ENCODE measurements at regions not wholly inside any gene's neighbourhood (a gene's known extent, or its start where the extent isn't known, plus 50 kb on each side); places are given as distances from the start of the nearest gene placed in this dataset.
"Not testable (repeated sequence)": the region's sequence is repeated elsewhere in the genome, so short reads cannot be mapped to it uniquely, and the experiment has no call there.

DNA sequence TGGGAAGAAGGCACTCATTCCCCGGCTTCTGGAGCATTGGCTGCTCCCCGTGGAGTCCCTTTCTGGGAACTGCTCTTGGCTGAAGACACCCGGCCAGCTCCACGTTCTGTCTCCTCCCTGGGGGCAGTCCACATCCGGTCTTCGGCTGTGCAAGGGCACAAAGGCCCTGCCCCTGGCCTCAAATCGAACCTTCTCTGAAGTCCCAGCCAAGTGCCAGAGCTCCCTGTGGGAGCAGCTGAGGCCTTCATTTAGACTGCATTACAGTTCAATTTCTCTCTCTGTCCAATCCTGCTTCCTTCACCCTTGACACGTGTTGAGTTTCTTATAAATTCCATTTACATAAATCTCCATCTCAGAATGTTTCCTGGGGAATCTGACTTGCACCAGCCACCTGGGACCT, 132.9 kb upstream of the POU3F1 start:
- no peak for DNase-seq (ENCODE audit: low spot score)

DNA sequence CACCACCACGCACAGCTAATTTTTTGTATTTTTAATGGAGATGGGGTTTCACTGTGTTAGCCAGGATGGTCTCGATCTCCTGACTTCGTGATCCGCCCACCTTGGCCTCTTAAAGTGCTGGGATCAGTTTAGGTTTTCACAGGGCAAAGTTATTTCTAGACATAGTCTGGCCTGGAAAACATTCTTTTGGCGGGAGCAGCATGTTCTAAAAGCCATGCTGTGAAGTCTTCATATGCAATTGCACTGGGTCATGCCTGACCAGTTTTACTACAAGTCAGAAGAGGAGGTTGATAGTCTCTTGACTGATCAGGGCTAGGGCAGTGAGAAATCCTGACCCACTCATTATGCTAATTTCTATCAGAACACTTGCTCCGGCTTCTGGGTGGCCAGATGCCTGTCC, 131.6 kb upstream of the POU3F1 start:
- no peak for DNase-seq (ENCODE audit: low spot score)

DNA sequence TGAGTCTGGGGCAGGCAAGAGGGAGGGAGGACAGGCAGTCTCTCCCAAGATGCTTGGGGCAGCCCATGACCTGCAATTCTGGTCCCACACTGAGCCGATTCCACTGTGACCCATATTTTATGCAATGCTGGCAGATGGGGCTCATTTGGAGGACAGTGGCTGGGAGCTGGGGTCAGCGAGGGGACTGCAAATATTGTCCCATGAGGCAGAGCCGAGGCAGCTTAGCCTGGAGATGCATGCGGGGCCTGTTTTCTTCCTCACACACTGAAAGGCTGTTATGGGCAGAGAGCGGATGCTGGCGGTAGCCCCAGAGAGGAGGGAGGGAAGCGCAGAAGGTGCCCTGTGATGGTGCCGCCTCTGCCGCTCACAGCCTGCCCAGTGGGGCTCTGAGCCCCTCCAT, 128.5 kb upstream of the POU3F1 start:
- no peak for DNase-seq (ENCODE audit: low spot score)

DNA sequence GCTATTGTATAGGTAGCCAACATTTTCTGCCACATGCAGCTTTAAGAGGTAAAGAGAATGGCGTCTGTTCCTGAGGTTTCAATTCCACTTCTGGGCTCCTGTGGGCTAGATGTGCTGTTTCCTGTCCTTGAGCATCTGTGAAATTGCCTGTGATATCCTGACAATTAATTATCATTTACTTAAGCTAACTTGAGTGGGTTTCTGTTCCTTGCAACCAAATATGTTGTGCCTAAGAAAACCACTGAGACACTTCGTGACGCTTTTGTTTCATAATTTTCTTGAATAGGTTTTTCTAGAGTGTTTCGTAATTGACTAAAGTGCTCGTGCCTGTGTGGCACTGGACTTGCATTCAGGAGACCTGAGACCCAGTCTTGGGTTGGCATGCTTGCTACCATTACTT, 127.3 kb upstream of the POU3F1 start:
- DNase-seq (ENCODE audit: low spot score) = no peak

DNA sequence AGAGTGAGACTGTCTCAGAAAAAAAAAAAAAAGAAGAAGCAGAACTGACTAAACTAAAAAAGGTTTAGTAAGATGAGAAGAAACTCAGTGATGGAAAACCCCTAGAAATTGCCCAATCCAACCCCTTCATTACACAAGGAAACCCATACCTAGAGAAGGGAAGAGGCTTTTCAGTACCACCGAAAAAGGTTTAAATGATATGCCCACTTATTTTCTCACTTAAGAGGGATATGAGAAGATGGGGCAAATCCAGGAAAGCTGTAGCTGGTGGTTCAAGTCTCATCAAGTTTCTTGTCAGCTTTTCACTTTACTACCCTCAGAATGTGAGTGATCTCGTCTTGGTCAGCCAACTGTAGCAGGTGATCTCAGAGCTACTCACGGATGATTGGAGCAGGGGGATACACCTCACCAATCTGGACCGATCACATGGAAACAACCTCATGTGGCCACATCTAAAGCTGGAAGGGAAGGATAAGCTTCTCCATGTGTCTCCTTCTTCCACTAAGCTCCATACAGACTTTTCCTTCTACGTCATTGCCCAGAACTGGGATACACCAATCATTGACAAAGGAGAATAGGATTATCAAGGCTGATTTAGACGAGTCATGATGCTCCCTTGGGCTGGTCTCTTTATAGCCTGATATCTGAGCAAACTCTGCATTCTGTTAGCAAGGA, 126.7 kb upstream of the POU3F1 start:
- DNase-seq (ENCODE audit: low spot score) = no peak

DNA sequence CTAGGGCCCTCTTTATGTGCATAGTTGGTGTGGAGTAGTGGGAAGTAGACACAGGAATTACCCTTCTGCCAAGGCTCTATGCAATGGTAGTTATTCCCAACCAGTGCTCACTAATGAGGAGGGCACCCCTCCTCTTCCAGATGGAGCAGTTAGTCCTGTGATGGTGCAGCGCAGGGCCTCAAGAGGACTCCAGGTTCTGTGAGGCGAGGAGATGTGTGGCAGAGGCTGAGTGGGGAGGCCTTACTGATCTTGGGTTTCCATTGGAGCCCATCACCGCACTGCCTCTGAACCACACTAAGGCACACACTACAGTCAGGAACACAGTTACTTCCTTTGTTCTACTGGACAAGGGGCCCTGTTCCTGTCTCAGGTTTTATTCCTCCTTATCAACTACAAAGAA, 122.5 kb upstream of the POU3F1 start:
- no peak for DNase-seq (ENCODE audit: low spot score)

DNA sequence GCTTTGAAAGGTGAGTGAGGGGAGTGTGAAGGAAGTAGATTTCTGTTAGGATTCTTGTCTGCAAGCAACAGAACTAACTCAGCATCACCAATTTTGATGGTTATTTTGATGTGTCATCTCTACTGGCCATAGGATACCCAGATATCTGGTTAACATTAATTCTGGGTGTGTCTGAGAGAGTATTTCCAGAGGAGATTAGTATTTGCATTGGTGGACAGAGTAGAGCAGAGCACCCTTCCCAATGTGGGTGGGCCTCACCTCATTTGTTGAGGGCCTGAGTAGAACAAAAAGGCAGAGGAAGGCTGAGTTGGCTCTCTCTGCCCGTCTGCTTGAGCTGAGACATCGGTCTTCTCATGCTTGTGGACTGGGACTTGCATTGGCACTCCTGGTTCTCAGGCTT, 121.8 kb upstream of the POU3F1 start:
- DNase-seq (ENCODE audit: low spot score) = no peak

DNA sequence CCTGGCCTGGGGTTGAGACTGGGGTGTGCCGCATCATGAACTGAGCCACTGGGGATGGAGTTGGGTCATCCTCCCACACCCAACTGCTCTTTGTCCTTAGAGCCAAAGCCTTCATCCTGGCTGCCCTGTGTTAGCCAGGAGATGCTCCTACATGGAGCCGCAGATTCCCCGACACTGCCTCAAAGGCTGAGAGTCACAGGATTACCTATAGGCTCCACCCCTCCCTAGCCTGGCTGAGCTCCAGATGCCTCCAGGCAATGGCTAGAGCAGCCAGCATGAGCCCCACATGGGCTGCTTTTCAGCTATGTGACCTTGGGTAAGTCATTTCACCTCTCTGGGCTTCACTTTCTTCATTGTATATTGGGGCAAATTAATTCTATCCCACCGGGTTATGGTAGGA, 119.9 kb upstream of the POU3F1 start:
- DNase-seq (ENCODE audit: low spot score) = no peak

DNA sequence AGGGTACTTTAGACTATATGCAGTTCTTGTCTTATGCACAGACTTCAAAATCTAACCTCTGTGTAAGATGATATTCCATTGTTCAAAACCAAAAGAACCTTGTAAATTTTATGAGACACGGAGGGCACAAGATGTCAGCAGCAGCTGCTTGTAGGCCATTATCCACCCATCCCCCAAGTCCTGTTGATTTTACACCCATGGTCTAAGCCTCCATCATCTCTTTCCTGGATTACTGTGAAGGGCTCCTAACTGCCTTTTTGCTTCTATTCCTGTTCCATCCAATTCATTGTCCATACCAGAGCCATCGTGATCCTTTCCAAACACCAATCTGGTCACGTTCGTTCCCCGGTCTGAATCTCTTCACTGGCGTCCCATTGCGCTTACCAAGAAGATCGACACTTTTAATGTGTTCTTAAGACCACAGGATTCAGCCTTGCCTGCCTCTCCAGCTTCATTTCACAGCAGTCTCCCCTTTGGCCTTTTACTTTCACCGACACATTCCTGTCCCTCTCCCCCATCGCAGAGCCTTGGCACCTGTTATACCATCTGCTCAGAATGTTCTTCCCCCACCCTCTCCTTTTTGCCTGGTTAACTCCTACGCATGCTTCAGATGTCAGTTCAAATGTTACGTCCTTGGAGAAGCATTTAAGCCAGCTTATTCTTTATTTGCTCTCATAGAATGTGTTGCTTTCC, 107.3 kb upstream of the POU3F1 start:
- DNase-seq (ENCODE audit: low spot score) = no peak

DNA sequence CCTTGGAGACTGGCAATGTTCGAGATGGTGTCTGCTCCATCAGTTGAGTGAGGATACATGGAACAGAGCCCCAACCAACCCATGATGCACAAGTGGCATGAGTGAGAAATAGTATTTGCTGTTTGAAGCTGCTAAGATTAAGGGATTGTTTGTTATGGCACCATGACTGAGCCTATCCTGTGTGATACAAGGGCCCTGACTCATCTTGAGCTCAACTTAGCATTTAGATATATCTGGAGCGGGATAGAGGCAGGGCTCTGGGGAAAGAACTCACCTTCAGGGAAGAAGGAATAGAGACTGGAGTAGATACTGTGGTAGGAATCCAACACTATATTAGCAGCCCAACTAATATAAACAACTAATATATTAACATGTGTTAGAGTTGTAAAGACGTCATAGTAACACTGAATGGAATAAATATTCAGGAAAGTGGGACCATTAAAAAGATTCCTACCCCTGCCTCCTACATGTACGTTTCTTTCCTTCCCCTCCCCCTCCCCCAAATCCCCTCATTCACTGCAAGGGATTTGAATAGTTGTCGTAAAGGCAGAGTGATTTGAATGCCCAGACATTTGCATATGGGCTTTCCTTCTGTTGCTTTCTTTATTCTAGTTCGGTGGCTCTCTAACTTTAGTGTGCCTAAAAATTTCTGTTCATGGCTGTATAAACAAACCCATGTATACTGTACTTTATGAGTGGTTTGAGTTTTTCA, 106.6 kb upstream of the POU3F1 start:
- no peak for DNase-seq (ENCODE audit: low spot score)

DNA sequence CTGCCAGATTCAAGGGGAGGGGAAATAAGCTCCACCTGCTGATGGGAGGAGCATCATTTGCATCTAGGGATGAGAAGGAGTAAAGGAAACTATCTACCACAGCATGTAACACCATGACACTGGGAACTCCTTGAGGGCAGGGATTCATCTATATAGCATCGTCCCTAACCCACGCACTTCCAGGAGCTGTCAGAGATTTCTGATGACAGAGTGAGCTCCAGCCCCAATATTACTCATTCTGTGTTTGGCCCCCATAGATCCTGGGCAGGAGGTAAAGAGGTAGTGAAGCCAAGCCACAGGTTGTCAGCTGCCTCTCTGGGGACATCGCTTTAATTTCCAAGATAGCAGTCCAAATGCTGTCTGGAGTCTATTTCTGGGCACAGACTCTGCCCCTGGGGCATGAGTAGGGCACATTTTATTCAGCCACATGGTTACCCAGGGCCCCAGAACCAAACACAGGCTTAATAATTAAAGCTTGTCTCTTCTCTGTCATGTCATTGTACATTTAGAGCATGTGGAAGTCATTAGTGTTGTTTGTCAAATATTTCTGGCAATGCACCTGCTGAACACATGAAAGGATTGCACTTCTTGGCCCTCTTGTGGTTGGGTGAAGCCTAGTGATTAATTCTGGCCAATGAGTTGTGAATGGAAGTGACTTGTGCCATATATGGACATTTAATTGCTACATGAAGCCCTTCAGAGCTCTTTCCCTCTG, 105.9 kb upstream of the POU3F1 start:
- DNase-seq (ENCODE audit: low spot score) = no peak

DNA sequence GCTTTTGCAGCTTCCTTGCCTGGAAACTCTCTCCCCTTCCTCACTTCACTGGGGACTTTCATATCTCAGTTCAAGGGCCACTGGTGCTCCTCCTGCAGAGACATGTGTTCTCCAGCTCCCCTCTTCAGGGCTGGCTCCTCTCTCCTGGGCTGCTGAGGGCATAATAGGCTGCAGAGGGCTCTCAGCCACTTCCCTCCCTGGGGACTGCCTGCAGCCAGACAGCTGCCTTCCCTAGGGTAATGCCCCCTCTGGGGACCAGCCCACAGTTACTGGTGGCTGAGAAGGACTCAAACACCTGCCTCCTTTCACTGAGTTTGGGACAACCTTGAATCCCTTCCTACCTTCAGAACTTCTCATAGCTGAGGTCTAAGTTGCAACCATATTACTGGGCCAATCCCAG, 104.8 kb upstream of the POU3F1 start:
- DNase-seq (ENCODE audit: low spot score) = no peak

DNA sequence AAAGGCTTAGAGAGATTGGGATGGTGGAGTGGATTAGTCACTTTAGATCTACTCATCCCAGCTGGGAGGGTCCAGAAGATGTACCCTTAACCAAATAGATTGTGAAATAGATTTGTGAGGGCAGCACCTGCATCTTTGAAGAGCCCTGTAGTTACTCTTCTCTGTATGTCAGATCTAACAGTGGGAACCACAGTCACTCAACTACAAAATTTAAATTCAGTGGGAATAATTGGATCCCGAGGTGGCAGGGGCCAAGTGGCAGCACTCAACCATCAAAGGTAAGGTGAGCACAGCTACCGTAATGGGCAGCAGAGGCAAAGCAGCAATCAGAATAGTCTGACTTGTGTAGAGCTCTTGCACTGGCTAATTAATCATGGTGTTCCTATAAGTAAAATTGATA, 99.5 kb upstream of the POU3F1 start:
- DNase-seq (ENCODE audit: low spot score) = not testable (repeated sequence)

DNA sequence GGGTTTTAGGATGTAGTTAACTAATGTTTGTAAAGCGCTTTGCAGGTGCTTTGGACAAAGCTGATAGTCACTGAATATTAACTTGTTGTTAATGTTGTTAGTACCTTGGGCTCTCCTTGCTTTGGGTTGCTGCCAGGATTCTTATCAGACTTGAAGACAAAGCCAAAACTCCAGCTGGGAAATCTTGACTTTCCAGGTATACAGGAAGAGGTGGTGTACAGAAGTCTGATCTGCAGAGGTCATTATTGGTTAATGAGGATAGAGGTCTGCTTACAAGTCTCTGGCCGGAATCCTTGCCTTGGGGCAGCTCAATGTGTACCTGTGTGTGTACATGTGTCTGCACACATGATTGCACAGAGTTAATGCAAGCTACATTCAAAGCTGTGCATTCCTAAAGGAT, 96.0 kb upstream of the POU3F1 start:
- no peak for DNase-seq (ENCODE audit: low spot score)

DNA sequence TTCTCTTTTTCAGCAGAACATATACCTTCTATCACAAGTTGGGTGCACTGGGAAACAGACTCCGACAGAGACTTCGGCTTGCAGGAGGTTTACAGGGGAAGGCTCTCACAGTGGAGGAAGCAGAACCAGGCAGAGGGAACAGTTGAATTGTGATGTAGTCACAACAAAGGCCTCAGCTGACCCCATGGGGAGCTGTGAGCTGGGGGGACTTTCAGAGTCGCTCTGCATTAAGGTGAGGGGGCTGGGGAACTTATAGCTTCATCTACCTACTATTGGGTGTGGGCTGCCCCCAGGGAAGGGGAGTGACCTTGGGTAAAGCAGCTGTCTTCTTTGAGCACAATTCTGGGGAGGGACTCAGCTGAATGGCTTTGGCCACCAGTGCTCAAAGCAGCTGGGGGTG, 94.9 kb upstream of the POU3F1 start:
- DNase-seq (ENCODE audit: low spot score) = no peak

DNA sequence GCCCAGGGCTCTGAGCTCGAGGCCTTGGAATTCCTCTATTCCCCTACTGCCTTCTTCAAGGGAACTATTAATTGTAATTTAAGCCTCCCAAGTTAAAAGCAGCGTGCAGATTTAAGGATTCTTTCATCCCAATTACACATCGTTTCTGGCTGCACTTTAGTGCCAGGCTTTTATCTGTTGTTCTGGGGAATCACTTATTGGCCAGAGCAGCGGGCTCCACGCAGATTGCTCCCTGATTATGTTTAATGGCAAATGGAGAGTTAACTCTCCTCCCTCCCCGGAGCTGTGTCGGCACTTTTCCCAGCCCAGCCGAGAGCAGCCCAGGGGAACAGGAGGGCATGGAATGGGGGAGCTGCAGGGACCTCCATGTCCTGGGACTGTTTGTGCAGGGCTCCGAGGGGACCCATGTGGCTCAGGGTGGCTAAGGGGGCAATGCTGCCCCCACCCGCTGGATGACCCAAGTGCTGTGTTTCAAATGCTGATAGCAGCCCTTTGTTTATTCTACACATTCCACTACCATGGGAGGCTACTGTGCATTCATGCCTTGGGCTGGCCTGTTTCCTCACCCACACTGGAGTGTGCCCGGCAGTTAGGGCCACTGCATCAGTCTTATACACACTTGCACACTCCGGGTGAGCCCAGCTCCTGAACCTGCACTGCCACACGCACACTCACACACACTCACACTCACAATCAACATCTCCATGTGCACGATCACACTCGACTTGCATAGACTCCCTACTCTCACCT, 93.3 kb upstream of the POU3F1 start:
- no peak for DNase-seq (ENCODE audit: low spot score)

DNA sequence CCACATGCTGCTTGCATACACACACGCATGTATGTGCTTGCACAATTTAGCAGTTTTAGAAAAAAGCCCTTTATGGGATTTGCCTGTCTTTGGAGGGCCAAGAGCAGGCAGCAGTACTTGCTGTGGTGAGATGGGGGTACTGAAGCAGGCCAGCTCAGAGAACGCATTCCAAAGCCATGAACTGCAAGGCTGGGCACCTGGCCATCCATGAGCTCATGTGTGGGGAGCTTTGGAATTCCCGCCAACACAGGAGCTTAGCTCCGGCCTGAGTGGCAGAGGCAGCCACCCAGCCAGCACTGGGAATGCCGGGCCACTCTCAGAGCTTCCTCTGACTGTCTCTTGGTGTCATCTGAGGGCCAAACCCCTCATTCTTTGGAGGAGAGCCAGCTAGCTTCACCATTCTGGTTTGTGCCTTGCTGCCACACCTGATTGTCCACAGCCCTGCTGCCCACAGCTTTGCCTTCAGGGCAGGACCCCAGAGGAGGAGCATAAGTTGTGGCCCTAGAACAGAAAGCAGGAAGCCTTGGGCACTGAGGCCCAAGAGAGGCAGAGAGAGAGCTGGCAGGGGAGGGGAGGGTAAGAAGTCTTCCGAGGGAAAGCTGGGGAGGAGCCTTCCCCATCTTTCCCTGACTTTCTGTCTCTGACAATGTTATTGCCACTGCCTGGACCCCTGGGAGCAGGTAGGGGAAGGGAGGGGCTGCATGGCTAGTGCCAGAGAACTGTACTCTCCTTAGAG, 92.1 kb upstream of the POU3F1 start:
- peak; percentile 95 for DNase-seq (ENCODE audit: low spot score)

DNA sequence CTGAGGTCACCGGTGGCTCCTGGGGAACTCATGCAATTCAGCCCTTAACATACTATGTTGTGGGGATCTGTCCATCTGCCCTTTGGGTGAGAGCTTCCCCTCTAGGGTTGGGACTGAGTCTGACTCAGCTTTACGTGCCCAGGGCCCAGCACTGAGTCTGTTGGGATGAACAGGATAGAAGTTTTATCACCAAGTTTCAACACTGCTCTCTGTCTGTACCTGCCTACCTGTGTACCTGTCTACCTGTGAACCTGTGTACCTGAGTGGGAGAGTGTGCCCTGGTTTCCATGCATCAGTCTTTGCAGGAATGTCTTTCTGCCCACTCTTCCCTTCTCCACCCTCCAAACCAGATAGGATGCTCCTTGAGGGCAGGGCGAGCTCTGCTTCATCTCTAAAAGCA, 90.6 kb upstream of the POU3F1 start:
- no peak for DNase-seq (ENCODE audit: low spot score)

DNA sequence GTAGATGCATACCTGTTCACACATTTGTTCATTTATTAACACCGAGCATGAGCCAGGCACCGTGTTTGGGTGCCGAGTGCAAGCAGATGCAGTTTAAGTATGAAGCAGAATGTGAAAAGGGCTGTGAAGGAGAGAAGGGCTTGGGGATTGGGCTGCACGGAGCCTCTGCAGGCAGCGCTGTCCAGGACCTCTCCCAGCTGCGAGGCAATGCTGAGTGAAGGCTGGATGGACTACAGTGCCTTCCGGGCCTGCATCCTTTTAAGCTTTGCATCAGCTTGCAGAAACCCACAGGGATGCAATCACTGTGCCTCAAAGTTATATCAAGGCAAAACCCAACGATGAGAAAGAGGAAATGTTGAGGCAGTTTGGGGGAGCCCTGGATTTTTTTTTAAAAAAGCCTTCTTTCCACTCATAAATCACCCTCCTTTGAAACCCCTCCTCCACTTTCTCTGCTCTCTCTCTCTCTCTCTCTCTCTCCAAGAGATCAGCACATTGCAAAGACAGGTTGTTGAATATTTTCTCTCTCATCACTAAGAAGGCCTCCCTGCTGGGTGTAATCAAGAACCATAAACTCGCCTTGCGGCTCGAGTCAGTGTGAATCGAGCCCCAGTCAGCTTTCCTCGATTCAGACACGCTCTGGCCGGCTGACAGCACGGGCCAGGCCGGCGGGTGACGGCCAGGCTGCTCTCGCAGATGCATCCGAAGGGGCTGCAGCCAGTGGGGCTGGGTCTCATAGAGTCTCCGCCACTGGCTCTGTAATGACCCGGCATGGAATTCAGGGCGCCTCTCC, 89.2 kb upstream of the POU3F1 start:
- DNase-seq (ENCODE audit: low spot score) = no peak

DNA sequence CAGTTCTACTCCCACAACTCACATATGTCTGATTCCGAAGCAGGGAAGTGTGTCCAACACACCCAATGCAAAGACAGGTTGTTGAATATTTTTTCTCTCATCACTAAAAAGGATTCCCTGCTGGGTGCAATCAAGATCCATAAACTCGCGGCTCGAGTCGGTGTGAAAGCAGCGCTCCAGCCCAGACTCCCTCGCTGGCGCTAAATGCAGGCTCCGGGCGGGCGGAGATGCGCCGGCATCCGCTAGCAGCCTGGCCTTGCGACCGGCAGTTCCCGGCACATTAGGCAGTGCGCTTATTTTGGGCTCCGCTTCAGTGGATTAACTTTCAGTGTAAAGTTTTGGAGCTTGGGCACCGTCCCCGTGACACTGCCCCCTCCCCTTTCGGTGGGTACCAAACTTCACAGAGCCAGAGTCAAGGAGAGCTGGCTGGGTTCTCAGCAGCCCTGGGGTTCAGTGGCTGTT, 87.7 kb upstream of the POU3F1 start:
- DNase-seq (ENCODE audit: low spot score) = peak; percentile 51

All from AG20443 (cell line).